SIG-M5 treated with dmso at 0.1 percent for 504 hours (cell line): ENCODE measurements at regions not wholly inside any gene's neighbourhood (a gene's known extent, or its start where the extent isn't known, plus 50 kb on each side); places are given as distances from the start of the nearest gene placed in this dataset.
"Not testable (repeated sequence)": the region's sequence is repeated elsewhere in the genome, so short reads cannot be mapped to it uniquely, and the experiment has no call there.

Experiments used
- DNase-seq: peaks from one replicate; lab custom pipeline; 2025; ENCODE audit not compliant: unreplicated experiment; lab: John Stamatoyannopoulos, UW

DNA sequence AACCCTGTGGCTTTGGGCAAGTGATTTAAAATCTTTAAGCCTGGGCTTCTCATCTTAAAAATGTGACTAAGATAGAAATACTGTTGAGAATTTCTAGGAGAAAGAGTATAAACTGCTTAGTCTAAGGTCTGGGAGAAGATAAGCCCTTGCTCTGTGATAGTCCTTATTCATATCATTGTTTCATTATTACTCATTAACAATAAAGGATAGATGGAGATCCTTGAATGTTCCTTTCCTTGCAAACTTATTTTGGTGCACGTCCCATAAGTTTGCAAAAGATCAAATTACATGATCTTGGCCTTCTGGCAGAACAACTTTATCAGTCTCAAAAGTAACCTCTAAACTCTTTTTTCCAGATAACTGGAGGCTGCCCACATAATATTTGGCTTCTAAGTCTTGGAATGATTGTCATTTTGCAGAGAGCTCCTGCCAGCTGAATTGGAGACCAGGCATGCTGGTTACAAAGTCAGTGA is 138.3 kb downstream of the FAM124B start:
- no peak for DNase-seq

DNA sequence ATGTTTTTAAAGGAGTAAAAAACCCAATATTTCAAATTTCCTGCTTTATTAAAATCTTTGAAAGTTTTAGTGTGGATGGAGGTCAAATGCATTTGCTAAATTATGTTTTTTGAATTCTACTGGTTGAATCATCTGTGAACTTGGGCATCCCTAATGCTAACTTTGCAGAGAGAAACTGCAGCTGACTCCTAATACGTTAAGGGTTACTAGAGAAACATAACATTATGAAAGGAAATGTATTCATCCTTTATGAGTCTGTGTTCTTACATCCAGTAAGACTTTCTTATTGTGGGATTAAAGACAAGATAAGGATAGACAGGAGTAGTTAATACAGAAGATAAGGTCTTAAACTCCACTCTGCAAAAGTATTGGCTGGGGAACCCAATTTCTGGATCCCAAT is 140.6 kb downstream of the FAM124B start:
- DNase-seq: no peak

DNA sequence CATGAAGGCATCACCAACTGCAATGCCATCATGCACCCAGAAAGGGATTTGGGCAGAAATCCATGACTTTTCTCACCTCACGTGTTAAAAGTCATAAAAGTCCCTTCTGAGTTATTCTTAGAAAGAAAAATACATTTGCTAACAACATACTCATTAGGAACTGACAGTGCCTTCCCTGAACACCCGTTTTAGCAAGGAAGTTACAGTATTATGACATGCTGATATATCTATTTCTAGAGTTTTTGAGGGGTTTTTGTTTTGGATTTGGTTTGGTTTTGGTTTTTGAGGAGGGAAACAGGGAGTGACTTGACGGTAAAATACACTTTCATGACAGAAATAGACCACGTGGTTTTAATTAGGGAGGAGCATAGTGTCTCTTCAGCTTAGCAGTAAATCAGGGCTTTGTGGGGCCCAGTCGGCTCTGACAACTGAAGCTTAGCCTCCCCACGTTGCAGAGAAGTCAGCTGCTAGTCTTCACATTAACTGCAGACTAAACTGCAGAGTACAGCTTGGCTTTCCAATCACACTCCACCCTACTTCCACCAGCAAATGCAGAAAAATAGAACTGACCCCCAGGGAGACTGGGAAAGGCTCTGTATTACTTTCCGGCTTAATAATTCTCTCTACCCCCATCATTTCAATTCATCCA is 141.4 kb downstream of the FAM124B start:
- DNase-seq: no peak

DNA sequence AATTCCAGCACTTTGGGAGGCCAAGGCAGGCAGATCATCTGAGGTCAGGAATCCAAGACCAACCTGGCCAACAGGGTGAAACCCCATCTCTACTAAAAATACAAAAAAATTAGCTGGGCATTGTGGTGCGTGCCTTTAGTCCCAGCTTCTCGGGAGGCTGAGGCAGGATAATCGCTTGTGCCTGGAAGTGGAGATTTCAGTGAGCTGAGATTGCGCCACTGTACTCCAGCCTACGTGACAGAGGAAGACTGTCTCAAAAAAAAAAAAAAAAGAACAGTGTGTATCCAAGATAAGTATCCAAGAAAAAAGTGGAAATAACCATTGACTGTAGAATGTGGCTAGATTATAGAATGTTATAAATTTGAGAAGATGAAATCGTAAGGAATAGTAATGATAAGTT is 142.1 kb downstream of the FAM124B start:
- DNase-seq: no peak

DNA sequence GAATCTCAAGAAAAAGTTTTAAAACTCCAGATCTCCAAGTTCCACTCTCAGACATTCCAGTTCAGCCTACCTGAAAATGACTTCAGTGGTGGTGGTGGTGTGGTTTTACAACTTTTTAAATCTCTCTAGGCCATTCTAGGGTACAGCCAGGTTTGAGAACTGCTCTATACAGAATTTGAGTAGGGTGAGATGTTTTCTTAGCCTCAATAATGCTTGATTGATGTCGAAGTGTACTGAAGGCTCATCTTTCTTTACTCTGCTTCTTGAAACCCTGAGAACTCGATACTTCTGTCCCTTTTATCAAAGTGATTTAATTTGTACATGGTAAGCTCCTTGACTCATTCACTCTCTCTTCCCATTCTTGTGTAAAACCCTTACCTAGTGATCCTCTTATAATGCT is 143.8 kb downstream of the FAM124B start:
- DNase-seq: no peak

DNA sequence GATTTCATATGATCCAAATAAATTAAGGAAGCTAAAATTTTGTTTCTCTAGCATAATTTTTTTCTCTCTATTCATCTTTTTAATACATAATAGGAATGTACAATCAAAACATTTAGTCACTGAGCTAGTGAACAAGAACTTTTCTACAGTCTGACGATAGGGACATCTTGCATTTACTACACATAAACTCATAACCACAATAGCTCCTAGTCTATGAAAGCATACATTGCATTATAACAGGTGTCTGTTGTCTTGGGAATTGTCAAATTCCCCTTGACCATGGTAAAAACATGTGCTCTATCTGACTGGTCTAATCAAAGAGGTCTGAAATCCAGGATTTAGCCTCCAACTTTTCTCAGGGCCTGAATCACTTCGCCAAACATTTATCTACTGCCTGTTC is 144.8 kb downstream of the FAM124B start:
- no peak for DNase-seq

DNA sequence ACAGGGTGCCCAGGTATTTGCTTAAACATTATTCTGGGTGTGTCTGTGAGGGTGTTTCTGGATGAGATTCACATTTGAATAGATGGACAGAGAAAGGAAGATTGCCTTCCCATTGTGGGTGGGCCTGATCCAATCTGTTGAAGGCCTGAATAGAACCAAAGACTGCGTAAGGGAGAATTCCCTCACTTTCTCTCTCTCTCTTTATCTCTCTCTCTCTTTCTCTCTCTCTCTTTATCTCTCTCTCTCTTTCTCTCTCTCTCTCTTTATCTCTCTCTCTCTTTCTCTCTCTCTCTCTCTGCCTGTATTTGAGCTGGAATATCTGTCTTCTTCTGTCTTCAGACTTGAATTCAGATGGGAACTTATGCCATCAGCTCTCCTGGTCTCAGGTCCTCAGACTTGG is 148.4 kb downstream of the FAM124B start:
- DNase-seq: no peak

DNA sequence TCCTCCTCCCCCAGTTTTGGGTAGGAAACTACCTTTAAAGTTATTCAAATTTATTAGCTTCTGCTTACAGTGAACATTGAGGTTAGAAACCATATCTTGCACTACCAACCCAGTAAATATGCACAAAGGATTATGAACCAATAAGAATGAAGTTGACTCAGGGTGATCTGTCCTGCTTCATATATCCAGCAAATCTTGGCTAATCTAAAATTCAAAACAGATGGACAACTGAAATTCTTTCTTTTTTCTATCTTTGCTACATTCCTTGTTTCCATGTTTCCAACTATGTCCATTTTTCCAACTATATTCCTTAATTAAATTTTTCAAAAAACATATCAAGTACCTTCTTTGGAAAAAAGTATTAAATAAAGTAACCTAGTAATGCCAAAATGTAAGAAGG is 149.3 kb downstream of the FAM124B start:
- no peak for DNase-seq

DNA sequence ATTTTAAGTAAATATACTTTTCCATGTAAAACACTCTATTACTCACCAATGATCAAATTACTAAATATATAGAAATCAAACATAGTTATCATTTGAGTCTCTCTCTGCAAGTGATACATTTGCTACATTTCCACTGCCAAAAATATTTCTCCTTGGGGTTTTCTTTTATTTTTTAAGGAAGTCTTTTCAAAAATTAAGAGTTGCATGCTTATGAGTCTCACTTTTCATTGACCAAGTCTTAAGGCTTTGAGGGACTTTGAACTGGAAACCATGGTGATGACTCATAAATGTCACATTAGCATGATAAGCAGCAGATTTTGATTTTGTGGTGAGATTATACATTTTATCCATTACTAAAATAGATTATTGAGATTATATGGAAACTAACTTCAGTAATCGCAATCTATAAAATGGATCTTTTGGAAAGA is 152.9 kb downstream of the FAM124B start:
- DNase-seq: no peak

DNA sequence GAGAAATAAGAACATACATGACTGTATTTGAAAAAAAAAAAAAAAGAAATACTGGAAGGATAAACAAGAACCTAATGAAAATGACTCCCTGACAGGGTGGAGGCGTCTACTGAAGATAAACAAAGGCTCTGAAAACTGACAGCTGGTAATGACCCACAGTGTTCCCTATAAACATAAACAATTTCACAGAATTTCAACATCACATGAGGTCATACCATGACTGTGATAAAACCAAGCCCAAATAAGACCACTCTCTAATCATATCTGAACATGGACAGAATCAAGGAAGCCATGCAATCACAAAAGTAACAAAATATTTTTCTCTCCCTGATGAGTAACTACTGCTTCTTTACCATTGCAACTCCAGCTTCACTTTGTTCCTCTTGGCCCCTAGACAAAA is 159.3 kb downstream of the FAM124B start:
- DNase-seq: no peak

DNA sequence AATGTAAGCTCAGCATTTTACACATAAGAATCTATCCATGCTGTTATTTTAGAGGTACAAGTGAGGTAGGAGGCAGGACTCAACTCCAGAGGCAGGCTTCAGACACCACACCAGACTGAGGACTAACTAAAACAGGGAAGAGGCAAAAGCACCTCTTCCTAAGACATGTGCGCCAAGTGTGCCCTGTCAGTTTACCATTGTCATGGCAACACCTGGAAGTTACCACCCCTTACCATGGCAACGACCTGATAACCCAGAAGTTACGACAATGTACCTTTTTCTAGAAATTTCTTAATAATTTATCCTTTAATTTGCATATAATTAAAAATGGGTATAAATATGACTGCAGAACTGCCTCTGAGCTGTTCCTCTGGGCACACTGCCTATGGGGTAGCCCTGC is 160.1 kb downstream of the FAM124B start:
- DNase-seq: no peak

DNA sequence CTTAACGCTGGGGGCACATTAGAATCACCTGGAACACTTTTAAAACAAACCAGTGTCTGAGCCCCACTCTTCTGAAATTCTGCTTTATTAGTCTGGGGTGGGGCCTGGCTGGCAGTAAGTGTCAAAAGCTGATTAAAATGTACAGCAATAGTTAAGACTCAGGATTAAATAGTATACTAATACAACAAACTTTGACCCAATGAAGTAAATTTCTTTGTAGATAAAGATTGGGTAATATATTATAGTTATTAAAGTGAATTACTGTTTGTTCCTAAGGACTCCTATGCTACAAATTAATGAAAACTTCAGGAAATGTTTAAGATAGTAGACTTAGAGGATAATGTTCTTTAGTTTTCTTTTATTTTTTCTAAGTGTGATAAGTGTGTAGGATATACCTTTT is 160.9 kb downstream of the FAM124B start:
- no peak for DNase-seq

DNA sequence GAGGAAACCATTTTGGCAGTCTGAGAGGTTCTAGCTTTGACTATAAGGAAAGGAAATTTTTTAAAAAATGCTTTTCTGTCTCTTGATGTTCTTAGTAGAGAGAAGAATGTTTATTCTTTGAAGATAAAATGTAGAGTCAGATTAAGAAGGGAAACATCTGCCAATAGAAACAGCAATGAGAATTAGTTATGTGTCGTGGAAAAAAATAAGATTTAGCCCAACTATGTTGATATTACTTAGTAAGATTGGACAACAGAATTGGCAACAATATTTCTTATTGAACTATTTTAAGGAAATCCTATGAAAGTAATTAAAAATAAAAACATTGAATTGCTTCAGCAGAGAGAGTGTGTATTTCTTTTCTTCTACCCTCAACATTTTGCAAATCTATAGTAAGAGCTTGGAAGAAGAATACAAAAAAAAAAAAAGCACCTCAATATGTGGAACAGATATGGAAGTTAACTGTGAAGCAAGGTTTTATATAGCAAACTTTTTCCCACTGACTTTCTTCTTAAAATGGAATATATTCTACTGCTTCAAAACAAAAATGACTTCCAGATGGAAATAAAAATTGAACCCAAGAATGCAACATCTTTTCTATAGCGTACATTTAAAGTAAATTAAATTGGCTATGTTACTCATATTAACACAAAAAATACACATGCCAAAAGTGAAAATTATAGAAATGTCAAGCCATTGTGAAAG is 177.9 kb downstream of the FAM124B start:
- no peak for DNase-seq

DNA sequence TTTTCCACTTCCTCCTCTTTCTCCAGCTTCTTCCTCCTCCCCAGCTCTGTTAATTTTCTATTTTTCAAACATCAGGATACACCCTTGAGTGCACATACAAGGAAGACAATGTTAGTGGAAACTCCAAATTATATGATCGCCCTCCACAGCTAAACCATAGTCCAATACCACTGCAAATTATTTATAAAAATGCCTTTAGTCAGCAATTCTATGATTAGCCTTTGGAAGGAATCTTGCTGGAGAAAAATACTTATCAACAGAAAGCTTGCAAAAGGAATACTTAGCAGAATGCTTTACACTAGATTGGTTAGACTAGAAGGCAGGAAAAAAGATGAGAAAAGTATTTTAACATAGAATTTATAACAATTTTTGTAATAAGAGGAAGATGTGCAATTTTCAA is 178.9 kb downstream of the FAM124B start:
- no peak for DNase-seq

DNA sequence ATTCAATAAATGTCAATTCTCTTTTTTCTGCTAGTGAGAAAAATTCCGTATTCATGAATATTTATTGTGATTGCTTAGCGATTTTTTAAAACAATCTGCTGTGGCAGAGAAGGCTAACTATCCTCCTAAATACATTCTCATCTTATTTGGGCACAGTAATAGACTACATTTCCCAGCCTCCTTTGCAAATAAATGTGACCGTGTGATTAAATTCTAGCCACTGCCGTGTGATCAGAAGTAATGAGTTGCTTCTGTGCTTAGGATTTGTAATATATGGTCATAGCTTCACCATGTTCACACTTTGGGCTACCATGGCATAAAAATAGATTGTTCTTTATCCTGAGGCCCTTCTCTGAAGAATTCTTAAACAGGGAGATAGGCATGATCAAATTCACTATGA is 179.6 kb downstream of the FAM124B start:
- no peak for DNase-seq

DNA sequence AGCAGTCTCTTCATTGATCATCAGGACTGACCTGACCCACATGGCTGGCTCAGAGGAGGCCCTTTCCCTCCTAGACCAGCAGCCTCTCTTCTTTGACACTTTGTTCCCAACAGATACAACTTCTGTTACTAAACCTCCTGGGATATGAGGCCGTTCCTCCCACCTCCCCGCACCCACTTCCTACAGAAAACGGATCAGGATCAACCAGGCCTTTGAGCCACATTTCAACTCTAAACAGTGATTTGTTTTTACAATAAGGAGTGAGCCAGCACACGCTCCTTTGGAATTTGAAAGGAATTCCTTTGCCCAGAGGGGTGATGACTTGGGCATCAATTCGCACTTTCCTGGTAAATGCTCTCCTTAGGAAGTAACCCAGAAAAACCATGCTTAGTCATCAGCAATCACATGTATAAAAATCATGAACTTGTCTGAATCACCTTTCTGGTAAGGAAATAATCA is 180.4 kb downstream of the FAM124B start:
- DNase-seq: no peak

DNA sequence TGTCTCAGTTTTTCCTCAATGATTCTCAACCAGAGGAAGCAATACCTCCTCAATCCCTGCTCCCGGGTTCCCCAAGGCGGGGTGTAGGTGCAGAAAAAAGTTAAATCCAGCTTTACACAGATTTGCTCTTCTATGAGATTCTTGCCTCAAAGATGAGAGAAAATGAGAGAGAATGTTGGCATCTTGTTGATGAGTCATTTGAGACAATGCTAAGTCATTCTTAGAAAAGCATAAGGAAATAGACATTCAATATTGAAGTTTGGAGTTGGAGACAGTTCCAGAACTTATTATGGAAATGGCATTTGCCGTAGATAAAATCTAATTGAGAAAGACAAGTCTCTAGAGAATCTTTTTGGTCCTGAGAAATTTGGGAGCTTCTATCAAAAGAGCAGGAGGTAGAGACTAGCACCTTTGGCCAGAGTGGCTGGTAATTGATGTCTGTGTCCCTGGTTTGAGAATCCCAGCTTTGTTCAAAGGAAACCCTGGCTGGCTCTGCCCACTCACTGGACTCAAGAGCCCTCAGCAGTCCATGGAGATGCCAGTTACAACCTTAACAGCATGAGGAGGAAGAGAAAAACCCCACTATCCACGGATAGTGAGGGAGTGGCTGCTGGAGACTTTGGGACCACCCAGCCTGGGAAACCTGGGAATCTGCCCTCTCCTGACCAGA is 181.2 kb downstream of the FAM124B start:
- no peak for DNase-seq

DNA sequence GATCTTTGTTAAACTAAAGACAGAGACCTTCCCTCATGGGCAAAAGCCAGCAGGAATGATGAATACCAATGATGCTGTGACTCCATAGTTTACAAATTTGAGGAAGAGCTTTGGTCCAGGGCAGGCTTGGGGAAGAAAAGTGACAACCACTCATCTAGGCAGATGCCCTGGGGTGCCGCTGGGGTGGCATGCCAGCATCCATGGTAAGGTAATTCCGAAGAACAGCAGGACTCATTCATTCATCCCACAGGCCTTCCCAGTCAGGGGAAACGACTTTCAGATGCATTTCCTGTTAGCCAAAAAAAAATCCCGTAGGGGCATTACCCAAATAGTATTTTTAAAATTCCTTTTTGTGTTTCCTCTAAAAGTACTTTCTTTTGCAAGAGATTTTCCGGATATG is 180.7 kb upstream of the SERPINE2 start:
- no peak for DNase-seq

DNA sequence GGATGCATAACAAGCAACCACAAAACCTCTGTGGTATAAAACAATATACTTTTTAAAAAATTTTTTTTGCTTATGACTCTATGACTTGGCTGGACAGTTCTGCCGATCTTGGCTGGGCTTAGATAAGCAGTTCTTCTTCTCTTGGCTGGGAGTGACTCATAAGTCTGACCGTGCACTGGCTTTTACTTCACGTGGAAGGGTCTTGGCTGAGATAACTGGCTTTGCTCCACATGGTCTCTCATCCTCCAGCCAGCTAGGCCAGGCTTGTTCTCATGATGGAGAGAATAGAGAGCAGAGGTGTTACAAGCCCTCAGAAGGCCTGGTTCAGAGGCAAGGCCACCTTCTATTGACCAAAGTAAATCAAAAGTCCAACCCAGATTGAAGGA is 178.9 kb upstream of the SERPINE2 start:
- DNase-seq: no peak

DNA sequence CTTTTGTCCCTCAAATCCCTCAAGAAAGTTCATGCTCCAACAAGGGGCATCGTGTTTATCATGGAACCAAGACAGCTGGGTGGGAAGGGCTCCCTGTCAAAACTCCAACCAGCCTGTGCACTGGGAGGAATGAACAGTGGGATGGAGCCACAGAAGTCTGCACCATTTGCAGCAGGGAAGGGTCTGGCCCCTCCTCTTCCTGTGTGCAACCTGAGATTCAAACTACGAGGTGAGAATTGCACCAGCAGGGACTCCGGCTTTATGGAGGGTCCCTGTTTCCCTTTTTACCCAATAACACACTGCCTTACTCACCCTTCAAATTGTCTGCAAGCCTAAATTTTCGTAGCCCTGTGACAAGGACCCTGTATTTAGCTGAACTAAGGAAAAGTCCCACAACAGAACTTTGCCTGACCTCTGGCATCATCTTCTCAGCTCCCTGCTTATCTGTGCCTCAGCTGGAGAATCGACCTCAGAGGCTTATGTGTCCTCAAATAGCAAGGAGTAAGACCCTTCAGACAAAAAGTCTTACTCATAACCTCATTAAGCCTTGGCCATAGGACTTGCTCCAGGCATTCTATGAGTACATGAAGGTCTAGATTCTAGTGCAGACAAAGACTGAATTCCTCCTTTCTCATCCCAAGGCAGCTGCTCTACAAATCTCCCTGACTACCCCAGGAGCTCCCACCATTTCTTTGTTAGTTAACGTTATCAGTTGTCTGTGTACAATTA is 178.3 kb upstream of the SERPINE2 start:
- no peak for DNase-seq

DNA sequence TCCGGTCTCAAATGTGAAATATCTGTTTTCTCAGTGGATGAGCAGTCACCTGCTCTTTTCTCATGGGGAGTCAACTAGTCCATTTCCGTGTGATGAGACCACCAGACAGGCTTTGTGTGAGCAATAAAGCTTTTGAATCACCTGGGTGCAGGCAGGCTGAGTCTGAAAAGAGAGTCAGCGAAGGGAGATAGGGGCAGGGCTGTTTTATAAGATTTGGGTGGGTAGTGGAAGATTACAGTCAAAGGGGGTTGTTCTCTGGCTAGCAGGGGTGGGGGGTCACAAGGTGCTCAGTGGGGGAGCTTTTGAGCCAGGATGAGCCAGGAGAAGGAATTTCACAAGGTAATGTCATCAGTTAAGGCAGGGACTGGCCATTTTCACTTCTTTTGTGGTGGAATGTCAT is 176.5 kb upstream of the SERPINE2 start:
- not testable (repeated sequence) for DNase-seq

DNA sequence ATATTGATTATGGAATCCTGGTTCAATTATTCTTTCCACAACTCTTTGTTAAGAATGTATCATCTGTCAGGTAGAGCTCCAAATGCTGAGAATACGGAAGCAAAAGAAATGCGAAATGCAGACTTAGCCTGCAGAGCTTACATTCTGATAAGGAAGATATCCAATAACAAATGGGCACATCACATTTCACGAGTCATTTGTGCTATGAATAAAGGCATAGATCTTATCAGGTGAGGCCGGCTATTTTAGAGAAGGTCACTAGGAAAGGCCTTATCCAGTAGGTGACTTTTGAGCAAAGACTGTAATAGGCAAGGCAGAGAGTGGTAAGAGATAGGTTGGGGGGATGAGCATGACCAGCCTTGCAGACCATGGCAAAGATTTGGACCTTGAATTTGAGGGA is 174.3 kb upstream of the SERPINE2 start:
- DNase-seq: no peak
